ENCODE measurements at regions not wholly inside any gene's neighbourhood (a gene's known extent, or its start where the extent isn't known, plus 50 kb on each side); places are given as distances from the start of the nearest gene placed in this dataset.

DNA sequence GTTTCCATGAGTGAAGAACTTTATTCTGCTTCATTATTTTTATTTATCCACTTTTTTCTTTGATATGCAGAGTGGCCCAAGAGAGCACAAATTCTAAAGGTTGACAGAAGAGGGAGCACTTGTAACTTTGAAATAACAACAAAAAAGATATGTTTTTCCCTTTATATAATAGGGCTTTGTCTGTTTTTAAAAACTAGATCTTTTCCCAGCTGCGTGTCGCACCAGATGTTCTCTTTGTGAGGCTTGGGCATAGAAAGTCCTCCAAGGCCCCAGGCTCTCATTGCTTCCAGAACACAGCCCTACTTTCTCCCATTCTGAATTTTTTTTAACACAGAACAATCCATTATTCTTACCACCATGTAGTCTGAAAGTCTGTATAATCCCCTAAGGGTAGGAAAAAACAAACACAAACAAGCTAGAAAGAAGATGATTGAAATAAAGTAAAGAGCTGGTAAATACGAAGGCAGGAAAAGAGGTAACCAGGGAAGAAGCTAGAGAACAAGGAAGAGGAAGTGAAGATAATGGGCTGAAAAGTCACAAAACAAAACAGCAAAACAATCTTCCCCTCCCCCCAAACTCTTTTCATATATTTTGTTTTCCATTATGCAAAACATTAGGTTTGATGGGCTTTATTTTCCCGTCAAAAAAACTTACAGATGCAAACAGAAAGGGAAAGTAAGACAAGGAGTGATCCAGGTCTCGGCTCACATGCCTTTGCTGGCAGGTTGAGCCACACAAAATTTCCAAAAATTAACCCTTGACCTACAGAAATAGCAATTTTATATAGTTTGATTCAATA, 160.4 kb downstream of the ABCA8 start:
- Histone ChIP-seq H3K4me2 (ENCODE audit: low read length) (no peak overlapping the region), H4K91ac (ENCODE audit: low read depth, low read length) (no peak overlapping the region), H3K23ac (ENCODE audit: low read length) (no peak overlapping the region), H2AK5ac (ENCODE audit: low read length) (no peak overlapping the region), H3K9me3 (ENCODE audit: insufficient read depth, low read depth, low read length) (no peaks in the 10 kb centered on the region), H2AFZ (ENCODE audit: insufficient read depth, low read length, poor library complexity) (no peak overlapping the region), H3K79me2 (ENCODE audit: control insufficient read depth, insufficient read depth, low read length, poor library complexity) (no peaks in the 10 kb centered on the region), H4K8ac (ENCODE audit: low read depth, low read length) (no peak overlapping the region), H3K18ac (ENCODE audit: low read length) (no peak overlapping the region), H4K12ac (ENCODE audit: low read depth, low read length) (no peak overlapping the region), H3K4me1 (ENCODE audit: control insufficient read depth in 1 of 2, insufficient read depth in 2 of 2, low read length in 2 of 2) (no peaks in the 10 kb centered on the region), H3K9ac (ENCODE audit: low read length) (no peak overlapping the region), H3K27ac (ENCODE audit: low read depth, low read length) (no peak overlapping the region), H3K14ac (ENCODE audit: low read length) (no peak overlapping the region), H2BK12ac (ENCODE audit: low read length) (no peak overlapping the region), H2BK120ac (ENCODE audit: insufficient read depth, low read length, poor library complexity) (no peak overlapping the region), H3K27me3 (ENCODE audit: insufficient read depth, low read length) (no peaks in the 10 kb centered on the region), H3K4ac (ENCODE audit: low read depth, low read length) (no peak overlapping the region), H3K36me3 (ENCODE audit: control insufficient read depth in 1 of 2, insufficient read depth in 2 of 2, low read length in 2 of 2) (no peaks in the 10 kb centered on the region), H3K4me3 (ENCODE audit: low read depth, low read length) (no peak overlapping the region), H2BK5ac (ENCODE audit: low read depth, low read length, poor library complexity) (no peak overlapping the region), H3K79me1 (ENCODE audit: low read length) (no peaks in the 10 kb centered on the region)
- no CpG with 5 or more reads among the region's 5 CpGs for WGBS (ENCODE audit: extremely low coverage, insufficient coverage, insufficient read length)
- peak in 1 of 2 donors; percentile 10 for DNase-seq

DNA sequence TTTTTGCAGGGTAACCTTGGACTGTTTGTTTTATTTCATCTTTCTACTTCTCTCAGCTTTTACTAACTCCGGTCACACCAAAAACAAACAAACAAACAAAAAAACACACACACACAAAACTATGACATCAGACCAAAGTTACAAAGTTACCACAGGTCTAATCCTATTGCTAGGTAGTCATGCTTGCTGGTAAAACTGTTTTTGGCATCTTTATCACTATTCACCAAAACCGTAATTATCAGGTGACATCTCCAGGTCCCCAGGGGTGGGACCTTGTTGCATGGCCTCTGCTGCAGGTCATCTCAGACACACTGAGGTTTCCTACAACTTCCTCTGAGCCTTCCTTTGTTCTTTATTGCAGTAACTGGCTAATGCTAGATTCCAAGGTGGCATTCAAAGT, 162.3 kb downstream of the ABCA8 start:
- H3K9ac ChIP-seq (ENCODE audit: low read length): no peak overlapping the region
- no peak overlapping the region for H3K18ac ChIP-seq (ENCODE audit: low read length)
- no peak overlapping the region for H2AFZ ChIP-seq (ENCODE audit: insufficient read depth, low read length, poor library complexity)
- H2AK5ac ChIP-seq (ENCODE audit: low read length): no peak overlapping the region
- H3K79me1 ChIP-seq (ENCODE audit: low read length): no peaks in the 10 kb centered on the region
- no peak overlapping the region for H2BK12ac ChIP-seq (ENCODE audit: low read length)
- H3K79me2 ChIP-seq (ENCODE audit: control insufficient read depth, insufficient read depth, low read length, poor library complexity): no peaks in the 10 kb centered on the region
- no peak overlapping the region for H2BK5ac ChIP-seq (ENCODE audit: low read depth, low read length, poor library complexity)
- H3K4me3 ChIP-seq (ENCODE audit: low read depth, low read length): no peak overlapping the region
- H3K4ac ChIP-seq (ENCODE audit: low read depth, low read length): no peak overlapping the region
- no peak overlapping the region for H3K4me2 ChIP-seq (ENCODE audit: low read length)
- H3K36me3 ChIP-seq (ENCODE audit: control insufficient read depth in 1 of 2, insufficient read depth in 2 of 2, low read length in 2 of 2): no peaks in the 10 kb centered on the region
- no peak overlapping the region for H4K8ac ChIP-seq (ENCODE audit: low read depth, low read length)
- H3K14ac ChIP-seq (ENCODE audit: low read length): no peak overlapping the region
- no CpG with 5 or more reads among the region's 2 CpGs for WGBS (ENCODE audit: extremely low coverage, insufficient coverage, insufficient read length)
- H4K12ac ChIP-seq (ENCODE audit: low read depth, low read length): no peak overlapping the region
- H3K4me1 ChIP-seq (ENCODE audit: control insufficient read depth in 1 of 2, insufficient read depth in 2 of 2, low read length in 2 of 2): no peaks in the 10 kb centered on the region
- no peak overlapping the region for H3K27ac ChIP-seq (ENCODE audit: low read depth, low read length)
- H3K27me3 ChIP-seq (ENCODE audit: insufficient read depth, low read length): no peaks in the 10 kb centered on the region
- no peak for DNase-seq
- H4K91ac ChIP-seq (ENCODE audit: low read depth, low read length): no peak overlapping the region
- H3K9me3 ChIP-seq (ENCODE audit: insufficient read depth, low read depth, low read length): no peaks in the 10 kb centered on the region
- no peak overlapping the region for H3K23ac ChIP-seq (ENCODE audit: low read length)
- H2BK120ac ChIP-seq (ENCODE audit: insufficient read depth, low read length, poor library complexity): no peak overlapping the region

- no peak overlapping the region for H2AK5ac ChIP-seq (ENCODE audit: low read length)
- H4K8ac ChIP-seq (ENCODE audit: low read depth, low read length): no peak overlapping the region
- H3K79me1 ChIP-seq (ENCODE audit: low read length): no peaks in the 10 kb centered on the region
- no peak overlapping the region for H2BK12ac ChIP-seq (ENCODE audit: low read length)
- H2BK5ac ChIP-seq (ENCODE audit: low read depth, low read length, poor library complexity): no peak overlapping the region
- no peak overlapping the region for H3K18ac ChIP-seq (ENCODE audit: low read length)
- H3K9ac ChIP-seq (ENCODE audit: low read length): no peak overlapping the region
- no peaks in the 10 kb centered on the region for H3K79me2 ChIP-seq (ENCODE audit: control insufficient read depth, insufficient read depth, low read length, poor library complexity)
- H2AFZ ChIP-seq (ENCODE audit: insufficient read depth, low read length, poor library complexity): no peak overlapping the region
- H3K14ac ChIP-seq (ENCODE audit: low read length): no peak overlapping the region
- no peak overlapping the region for H3K23ac ChIP-seq (ENCODE audit: low read length)
- H3K9me3 ChIP-seq (ENCODE audit: insufficient read depth, low read depth, low read length): no peaks in the 10 kb centered on the region
- no peak overlapping the region for H3K27ac ChIP-seq (ENCODE audit: low read depth, low read length)
- no peak overlapping the region for H4K12ac ChIP-seq (ENCODE audit: low read depth, low read length)
- H2BK120ac ChIP-seq (ENCODE audit: insufficient read depth, low read length, poor library complexity): no peak overlapping the region
- no peaks in the 10 kb centered on the region for H3K4me1 ChIP-seq (ENCODE audit: control insufficient read depth in 1 of 2, insufficient read depth in 2 of 2, low read length in 2 of 2)
- no peak overlapping the region for H3K4ac ChIP-seq (ENCODE audit: low read depth, low read length)
- H3K27me3 ChIP-seq (ENCODE audit: insufficient read depth, low read length): no peaks in the 10 kb centered on the region
- H4K91ac ChIP-seq (ENCODE audit: low read depth, low read length): no peak overlapping the region
- no CpG with 5 or more reads among the region's 3 CpGs for WGBS (ENCODE audit: extremely low coverage, insufficient coverage, insufficient read length)
- H3K4me2 ChIP-seq (ENCODE audit: low read length): no peak overlapping the region
- no peaks in the 10 kb centered on the region for H3K36me3 ChIP-seq (ENCODE audit: control insufficient read depth in 1 of 2, insufficient read depth in 2 of 2, low read length in 2 of 2)
- no peak for DNase-seq
- no peak overlapping the region for H3K4me3 ChIP-seq (ENCODE audit: low read depth, low read length)
Measured at GRCh38 chr17:68792042-68792685, 163.0 kb downstream of the ABCA8 start.

- no peak overlapping the region for H3K14ac ChIP-seq (ENCODE audit: low read length)
- H3K4ac ChIP-seq (ENCODE audit: low read depth, low read length): no peak overlapping the region
- H3K27me3 ChIP-seq (ENCODE audit: insufficient read depth, low read length): no peaks in the 10 kb centered on the region
- no peaks in the 10 kb centered on the region for H3K79me2 ChIP-seq (ENCODE audit: control insufficient read depth, insufficient read depth, low read length, poor library complexity)
- H3K9me3 ChIP-seq (ENCODE audit: insufficient read depth, low read depth, low read length): no peaks in the 10 kb centered on the region
- no peak overlapping the region for H2BK120ac ChIP-seq (ENCODE audit: insufficient read depth, low read length, poor library complexity)
- H3K23ac ChIP-seq (ENCODE audit: low read length): no peak overlapping the region
- H2AFZ ChIP-seq (ENCODE audit: insufficient read depth, low read length, poor library complexity): no peak overlapping the region
- no peak overlapping the region for H2BK5ac ChIP-seq (ENCODE audit: low read depth, low read length, poor library complexity)
- no peak overlapping the region for H2BK12ac ChIP-seq (ENCODE audit: low read length)
- no peak overlapping the region for H4K12ac ChIP-seq (ENCODE audit: low read depth, low read length)
- H3K79me1 ChIP-seq (ENCODE audit: low read length): no peaks in the 10 kb centered on the region
- H3K4me1 ChIP-seq (ENCODE audit: control insufficient read depth in 1 of 2, insufficient read depth in 2 of 2, low read length in 2 of 2): no peaks in the 10 kb centered on the region
- no peaks in the 10 kb centered on the region for H3K36me3 ChIP-seq (ENCODE audit: control insufficient read depth in 1 of 2, insufficient read depth in 2 of 2, low read length in 2 of 2)
- H2AK5ac ChIP-seq (ENCODE audit: low read length): no peak overlapping the region
- no peak overlapping the region for H4K91ac ChIP-seq (ENCODE audit: low read depth, low read length)
- no peak overlapping the region for H3K18ac ChIP-seq (ENCODE audit: low read length)
- H3K4me2 ChIP-seq (ENCODE audit: low read length): no peak overlapping the region
- no peak overlapping the region for H4K8ac ChIP-seq (ENCODE audit: low read depth, low read length)
- no CpG with 5 or more reads among the region's 6 CpGs for WGBS (ENCODE audit: extremely low coverage, insufficient coverage, insufficient read length)
- no peak overlapping the region for H3K9ac ChIP-seq (ENCODE audit: low read length)
- H3K27ac ChIP-seq (ENCODE audit: low read depth, low read length): no peak overlapping the region
- no peak for DNase-seq
- H3K4me3 ChIP-seq (ENCODE audit: low read depth, low read length): no peak overlapping the region
Measured at GRCh38 chr17:68790931-68791330, 164.3 kb downstream of the ABCA8 start.
